ENCODE measurements at regions not wholly inside any gene's neighbourhood (a gene's known extent, or its start where the extent isn't known, plus 50 kb on each side); places are given as distances from the start of the nearest gene placed in this dataset.
"Not testable (repeated sequence)": the region's sequence is repeated elsewhere in the genome, so short reads cannot be mapped to it uniquely, and the experiment has no call there.

- DNase-seq (ENCODE audit: low spot score), result no peak
Observed at GRCh38 chr5:155765715-155766114, 561.2 kb upstream of the SGCD start.

- DNase-seq (ENCODE audit: low spot score), result no peak
Observed at GRCh38 chr5:155767470-155767869, 559.5 kb upstream of the SGCD start.

- DNase-seq (ENCODE audit: low spot score), result no peak
Observed at GRCh38 chr5:155768332-155768731, 558.6 kb upstream of the SGCD start.

- DNase-seq (ENCODE audit: low spot score), result no peak
Observed at GRCh38 chr5:155772009-155772662, 554.8 kb upstream of the SGCD start.

GRCh38 chr5:155773680-155774079 lies 553.3 kb upstream of the SGCD start:
- DNase-seq (ENCODE audit: low spot score), result no peak

GRCh38 chr5:155780260-155780659 lies 546.7 kb upstream of the SGCD start:
- DNase-seq (ENCODE audit: low spot score), result no peak

- DNase-seq (ENCODE audit: low spot score), result no peak
Observed at GRCh38 chr5:155783246-155783645, 543.7 kb upstream of the SGCD start.

GRCh38 chr5:155783791-155784190 lies 543.2 kb upstream of the SGCD start:
- no peak for DNase-seq (ENCODE audit: low spot score)

- DNase-seq (ENCODE audit: low spot score), result no peak
Observed at GRCh38 chr5:155786108-155786507, 540.9 kb upstream of the SGCD start.

- DNase-seq (ENCODE audit: low spot score), result no peak
Observed at GRCh38 chr5:155792873-155793272, 534.1 kb upstream of the SGCD start.

- no peak for DNase-seq (ENCODE audit: low spot score)
Observed at GRCh38 chr5:155794795-155795194, 532.2 kb upstream of the SGCD start.

- no peak for DNase-seq (ENCODE audit: low spot score)
Observed at GRCh38 chr5:155799308-155799707, 527.7 kb upstream of the SGCD start.

GRCh38 chr5:155807884-155808576 lies 518.9 kb upstream of the SGCD start:
- no peak for DNase-seq (ENCODE audit: low spot score)

GRCh38 chr5:155815248-155815647 lies 511.7 kb upstream of the SGCD start:
- DNase-seq (ENCODE audit: low spot score), result no peak

GRCh38 chr5:155822177-155822576 lies 504.8 kb upstream of the SGCD start:
- no peak for DNase-seq (ENCODE audit: low spot score)

GRCh38 chr5:155826611-155827507 lies 500.1 kb upstream of the SGCD start:
- no peak for DNase-seq (ENCODE audit: low spot score)

GRCh38 chr5:155827508-155827815 lies 499.5 kb upstream of the SGCD start:
- DNase-seq (ENCODE audit: low spot score), result not testable (repeated sequence)

GRCh38 chr5:155827949-155828348 lies 499.0 kb upstream of the SGCD start:
- DNase-seq (ENCODE audit: low spot score), result no peak

- no peak for DNase-seq (ENCODE audit: low spot score)
Observed at GRCh38 chr5:155831491-155831890, 495.5 kb upstream of the SGCD start.

- no peak for DNase-seq (ENCODE audit: low spot score)
Observed at GRCh38 chr5:155833287-155833686, 493.7 kb upstream of the SGCD start.

GRCh38 chr5:155834271-155834975 lies 492.5 kb upstream of the SGCD start:
- DNase-seq (ENCODE audit: low spot score), result no peak

Measured in ureter (tissue), 1 donor.